Activated T-cell treated with anti-CD3 and anti-CD28 coated beads for 48 hours (primary cell): ENCODE measurements at regions not wholly inside any gene's neighbourhood (a gene's known extent, or its start where the extent isn't known, plus 50 kb on each side); places are given as distances from the start of the nearest gene placed in this dataset.

Experiments used
- DNase-seq: peaks from one replicate; pipeline ENCODE4 v3.0.0-alpha.2; 2020; ENCODE audit warnings: low read depth

DNA sequence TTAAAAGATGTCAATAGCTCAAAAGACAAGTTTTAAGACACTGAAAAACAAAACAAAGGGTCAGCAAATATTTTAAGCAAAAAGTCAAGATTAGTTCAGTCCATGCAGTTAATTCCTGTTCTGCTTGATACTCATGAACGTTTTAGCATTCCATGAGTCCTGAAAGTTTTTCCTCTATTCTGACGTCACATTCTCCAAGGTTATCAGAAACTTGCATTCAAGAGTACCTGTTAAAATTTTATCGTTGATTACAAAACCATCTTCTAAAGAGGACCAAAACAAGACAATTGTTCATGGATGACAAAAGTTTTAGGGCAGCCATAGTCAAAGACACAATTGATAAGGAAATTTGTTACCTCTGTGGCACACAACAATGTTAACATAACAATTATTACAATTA lies 52.5 kb upstream of the VOPP1 start:
- DNase-seq: no peak

DNA sequence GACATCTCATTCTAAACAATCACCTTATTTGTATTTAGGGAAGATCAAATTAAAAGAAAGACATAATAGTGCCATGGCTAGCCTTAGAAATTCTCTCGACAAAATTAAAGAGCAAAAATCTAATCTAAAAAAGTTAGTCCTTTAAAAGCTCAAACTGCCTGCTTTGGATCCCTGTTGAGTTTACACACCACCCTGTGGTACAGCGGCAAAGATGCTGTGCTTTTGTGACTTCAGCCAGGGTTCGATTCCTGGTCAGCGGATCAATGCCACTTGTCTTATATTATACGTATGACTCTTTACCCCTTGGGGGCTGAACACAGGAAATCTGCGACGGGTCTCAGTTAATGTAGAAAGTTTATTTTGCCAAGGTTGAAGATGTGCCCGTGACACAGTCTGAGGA lies 51.3 kb upstream of the VOPP1 start:
- no peak for DNase-seq

DNA sequence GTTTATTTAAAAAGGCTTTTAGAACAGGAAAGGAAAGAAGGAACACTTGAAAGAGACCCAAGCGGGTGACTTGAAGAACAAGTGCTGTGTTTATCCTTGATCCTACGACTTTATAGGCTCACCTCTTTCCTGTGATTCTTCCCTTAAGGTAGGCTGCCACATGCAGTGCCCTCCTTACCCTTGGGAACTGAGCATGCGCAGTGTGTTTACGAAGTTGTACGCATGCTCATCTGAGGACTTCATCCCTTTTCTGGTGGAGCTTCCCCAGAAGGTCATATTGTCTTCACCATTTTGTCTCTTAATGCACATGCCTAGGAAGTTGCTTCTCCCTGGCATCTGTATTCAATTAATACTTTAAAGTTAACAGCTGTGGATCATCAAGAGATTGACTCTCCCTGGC lies 49.9 kb upstream of the VOPP1 start:
- no peak for DNase-seq
